HG03575 (cell line): ENCODE measurements at regions not wholly inside any gene's neighbourhood (a gene's known extent, or its start where the extent isn't known, plus 50 kb on each side); places are given as distances from the start of the nearest gene placed in this dataset.
A peak's percentile ranks its signal among the peaks of the same experiment; 100 is the strongest.
"Not testable (repeated sequence)": the region's sequence is repeated elsewhere in the genome, so short reads cannot be mapped to it uniquely, and the experiment has no call there.

Experiments
- ATAC-seq: cut with Tn5 transposase; IDR thresholded peaks from one replicate; pipeline ENCODE4 v1.9.1; 2021; ENCODE audit not compliant: unreplicated experiment, insufficient number of reproducible peaks, low FRiP score; ENCODE audit errors: extremely low read depth

DNA sequence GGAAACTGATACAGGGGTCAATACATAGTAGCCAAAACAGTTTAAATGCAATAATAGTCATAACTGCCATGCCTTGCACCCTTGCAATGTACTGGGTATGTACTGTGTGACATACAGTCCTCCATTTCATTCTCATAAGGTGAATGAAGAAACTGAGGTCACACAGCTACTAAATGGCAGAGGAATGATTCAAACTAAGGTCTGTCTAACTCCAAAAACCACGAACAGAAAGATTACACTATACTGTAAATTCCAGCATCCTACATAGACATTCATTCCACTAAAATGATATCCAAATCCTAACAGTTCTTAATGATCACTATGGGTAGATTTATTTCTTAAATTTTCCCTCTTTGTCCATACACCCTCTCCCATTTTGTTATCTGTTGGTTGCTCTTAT is 238.1 kb upstream of the SERP2 start:
- ATAC-seq: no peak

DNA sequence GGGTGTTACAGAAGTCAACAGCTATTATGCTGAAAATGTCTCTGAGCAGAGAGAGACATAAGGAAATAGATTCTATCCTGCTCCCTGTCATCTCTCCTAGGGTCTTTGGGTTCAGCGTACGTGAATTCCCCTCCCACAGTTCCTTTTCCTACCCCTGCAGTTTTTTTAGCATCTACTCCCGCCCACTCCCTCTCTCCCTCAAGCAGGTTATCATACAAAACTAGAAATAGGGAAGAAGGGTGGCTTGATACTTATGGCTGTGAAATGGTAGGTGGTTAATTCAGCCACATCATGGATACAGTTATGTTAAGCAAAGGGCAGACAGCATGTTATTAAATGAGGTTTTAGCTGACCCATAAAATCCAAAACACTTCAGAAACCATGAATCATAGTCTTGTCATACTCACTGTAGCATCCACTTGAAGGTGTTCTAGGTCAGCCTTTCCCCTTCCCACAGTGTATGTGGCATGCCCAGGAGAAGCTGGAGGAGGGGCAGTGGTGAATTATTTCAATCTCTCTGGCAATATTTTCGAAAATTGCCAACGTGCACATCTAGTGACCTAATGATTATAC is 236.8 kb upstream of the SERP2 start:
- ATAC-seq: no peak

DNA sequence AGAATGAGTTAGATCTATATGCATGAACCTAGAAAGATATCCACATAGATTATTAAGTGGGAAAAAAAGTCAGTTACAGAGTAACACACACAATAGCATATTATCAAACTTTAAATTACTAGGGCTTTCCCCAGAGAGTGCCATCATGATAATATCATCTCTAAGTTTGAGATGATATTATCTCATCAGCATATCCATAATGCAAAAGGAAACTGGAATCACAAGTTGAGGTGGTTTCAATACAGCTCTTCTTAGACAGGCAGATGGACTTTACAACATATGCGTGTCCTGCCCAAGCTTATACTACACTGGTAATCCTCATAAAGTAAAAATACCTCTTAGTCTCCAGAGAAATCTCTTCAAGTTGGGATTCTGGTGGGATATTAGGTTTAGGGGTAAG is 236.2 kb upstream of the SERP2 start:
- ATAC-seq: no peak

DNA sequence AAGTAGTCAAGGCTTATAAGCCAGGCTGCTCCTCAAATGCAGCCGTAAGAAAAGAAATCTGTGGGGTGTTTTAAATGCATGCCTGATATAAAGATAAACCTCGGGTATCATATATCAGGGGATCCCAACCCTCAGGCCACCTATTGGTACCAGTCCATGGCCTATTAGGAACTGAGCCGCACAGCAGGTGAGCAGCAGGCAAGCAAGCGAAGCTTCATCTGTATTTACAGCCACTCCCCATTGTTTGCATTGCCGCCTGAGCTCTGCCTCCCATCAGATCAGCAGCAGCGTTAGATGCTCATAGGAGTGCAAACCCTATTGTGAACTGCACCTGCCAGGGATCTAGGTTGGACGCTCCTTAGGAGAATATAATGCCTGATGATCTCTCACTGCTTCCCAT is 233.5 kb upstream of the SERP2 start:
- ATAC-seq: no peak

DNA sequence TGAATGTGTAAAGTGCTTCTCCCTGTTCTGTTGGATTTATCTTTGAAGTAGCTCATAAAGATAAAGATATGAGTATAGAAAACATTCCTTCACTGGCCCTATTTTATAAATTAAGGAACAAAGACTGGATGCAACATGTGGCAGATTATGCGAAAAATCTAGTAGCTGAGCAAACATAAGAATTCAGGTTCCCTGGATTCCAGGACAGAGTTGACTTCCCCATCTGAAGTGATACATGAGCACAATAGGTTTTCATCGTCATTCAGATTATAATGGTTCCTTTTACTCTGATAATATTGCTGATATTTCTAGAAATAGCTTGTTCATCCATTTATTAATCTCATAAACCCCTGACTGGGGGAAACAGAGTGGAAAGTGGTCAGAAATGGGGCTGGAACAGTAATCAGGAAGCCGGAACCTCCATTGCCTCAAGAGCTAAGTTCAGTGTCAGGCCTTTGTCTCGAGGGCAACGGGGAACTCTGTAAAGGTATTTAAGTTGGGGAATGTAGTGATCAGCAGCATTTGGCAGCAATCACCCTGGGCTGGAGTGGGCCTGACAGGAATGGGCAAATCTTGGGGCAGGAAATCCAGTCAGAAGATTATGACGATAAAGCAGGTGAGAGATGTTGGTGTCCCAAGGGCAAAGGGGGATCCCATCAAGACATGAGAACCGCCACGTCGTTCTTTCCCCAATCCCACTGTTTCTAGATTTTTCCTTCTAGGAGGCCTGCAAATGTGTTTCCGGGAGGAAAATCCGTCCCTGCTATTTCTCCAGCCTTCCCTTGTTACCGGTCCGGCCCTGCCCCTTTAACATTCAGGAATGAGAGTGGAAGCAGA is 232.5 kb upstream of the SERP2 start:
- no peak for ATAC-seq

DNA sequence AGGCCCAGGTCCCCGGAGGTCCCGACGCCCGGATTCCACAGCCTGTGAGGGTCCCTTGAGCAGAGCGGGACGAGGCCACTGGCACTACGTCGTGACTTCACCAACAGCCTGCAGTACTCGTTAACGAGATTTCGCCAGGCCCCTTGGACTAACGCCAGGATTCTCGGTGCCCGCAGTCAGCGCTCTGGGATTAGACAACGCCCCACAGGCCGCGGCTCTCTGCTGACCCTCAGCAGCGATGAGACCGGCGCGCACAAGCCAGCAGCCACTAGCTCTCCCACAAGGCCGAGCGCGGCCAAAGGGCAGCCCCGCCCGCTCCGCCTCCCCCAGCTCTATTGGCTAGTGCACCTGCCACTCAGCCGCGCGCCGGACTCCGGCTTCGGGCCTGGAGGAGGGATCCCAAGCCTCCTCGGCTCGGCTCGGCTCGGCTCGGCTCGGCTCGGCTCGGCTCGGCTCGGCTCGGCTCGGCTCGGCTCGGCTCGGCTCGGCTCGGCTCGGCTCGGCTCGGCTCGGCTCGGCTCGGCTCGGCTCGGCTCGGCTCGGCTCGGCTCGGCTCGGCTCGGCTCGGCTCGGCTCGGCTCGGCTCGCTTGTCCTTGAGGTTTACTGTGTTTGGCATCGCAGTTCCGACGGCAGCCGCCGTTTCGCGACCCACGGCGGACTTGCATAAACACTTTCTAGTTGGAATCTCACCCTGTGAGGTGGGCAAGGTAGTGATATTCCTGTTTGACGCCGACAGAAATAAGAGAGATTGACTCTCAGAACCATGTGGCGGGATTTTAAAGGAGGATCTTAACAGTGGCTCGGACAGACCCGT is 231.7 kb upstream of the SERP2 start:
- ATAC-seq: peak; percentile 84

DNA sequence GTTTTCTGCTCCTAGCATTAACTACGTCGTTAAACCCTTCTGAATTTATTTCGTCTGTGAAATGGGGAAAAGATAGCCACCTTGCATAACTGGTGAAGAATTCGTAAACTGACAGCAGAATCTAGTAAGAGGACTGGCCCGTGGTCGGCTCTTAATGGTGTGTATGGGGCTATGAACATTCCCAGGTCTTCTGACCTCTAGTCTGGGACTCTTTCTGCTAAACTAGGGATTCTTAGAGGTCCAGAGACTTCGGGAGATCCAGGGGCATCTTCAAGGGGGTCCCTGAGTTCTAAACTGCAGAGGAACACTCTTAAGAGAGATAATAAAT is 231.1 kb upstream of the SERP2 start:
- ATAC-seq: no peak

DNA sequence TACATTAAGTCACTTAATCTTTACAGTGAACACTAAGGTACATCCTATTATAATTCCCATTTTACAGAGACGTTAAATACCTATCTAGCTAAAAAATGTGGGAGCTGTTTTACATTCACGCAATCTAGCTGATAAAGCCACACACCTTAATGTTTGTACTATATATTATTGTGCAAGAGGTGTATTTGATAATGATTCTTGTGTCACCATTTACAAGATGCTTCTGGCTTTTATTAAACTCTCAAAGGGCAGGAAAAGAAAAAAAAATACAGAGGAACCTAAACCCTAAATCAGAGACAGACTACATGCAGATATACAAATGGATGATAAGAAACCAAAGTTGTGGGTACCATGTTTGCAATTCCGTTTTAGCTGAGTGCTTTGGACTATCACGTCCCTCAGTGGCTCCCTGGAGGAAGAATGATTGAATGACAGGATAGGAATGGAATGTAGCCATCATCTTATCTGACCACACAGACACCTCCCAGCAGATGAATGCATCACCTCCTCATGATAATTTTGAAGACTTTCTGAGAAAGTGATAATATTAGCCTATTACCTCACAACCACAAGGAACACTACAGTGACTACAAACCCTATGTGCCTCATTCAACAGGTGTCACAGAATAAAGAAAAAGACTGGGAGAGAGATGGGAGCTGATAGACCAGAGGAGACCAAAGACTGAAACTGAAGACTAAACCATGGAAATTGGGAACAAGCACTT is 230.5 kb upstream of the SERP2 start:
- ATAC-seq: no peak

DNA sequence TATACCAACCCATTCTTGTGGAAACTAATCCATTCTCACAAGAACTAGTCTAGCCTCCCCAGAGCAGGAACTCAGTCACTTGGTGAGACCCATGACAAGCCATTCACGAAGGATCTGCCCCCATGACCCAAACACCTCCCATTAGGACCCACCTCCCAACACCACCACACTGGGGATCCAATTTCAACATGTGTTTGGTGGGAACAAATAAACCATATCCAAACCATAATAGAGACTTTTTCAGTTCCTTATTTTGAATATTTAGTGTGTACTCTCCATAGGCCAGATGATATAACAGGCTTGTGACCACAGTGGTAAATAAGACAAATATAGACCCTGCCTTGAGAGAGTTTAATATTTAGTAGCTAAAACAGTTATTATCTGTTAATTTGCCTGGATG is 227.5 kb upstream of the SERP2 start:
- no peak for ATAC-seq

DNA sequence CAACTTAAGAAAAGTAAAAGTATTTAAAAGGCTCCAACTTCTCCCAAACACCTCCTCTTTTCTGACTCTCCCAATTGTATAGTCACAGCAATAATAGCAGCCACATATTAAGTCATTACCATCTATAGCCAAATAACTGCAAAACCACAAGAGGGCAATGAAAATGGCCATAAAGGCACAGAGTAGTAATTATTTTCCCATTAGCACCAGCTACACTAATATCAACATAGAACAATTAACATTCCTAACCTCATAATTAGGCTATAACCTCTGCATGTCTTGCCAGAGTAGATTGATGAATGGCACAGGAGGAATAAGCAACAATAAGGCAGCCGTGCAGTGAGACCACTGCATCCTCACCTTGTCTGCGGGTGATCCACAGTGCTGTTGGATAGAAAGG is 226.4 kb upstream of the SERP2 start:
- no peak for ATAC-seq

DNA sequence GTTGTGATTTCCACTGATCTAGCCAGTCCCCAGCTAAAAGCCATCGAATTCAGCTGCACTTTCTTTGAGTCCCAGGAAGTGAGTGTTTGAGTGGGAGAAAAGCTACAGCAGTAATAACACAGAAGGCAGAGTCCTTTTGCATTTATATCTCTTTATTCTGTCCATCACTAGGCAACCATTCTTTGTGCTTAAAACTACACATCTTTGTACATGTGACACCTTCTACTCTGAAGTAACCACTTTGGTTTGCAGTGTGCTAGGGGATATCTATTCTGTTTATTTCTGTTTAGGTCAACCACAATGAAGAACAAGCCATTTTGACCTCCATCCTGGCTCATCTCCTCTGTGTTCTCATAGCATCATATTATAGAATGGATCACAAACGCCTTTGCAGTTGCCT is 226.0 kb upstream of the SERP2 start:
- no peak for ATAC-seq

DNA sequence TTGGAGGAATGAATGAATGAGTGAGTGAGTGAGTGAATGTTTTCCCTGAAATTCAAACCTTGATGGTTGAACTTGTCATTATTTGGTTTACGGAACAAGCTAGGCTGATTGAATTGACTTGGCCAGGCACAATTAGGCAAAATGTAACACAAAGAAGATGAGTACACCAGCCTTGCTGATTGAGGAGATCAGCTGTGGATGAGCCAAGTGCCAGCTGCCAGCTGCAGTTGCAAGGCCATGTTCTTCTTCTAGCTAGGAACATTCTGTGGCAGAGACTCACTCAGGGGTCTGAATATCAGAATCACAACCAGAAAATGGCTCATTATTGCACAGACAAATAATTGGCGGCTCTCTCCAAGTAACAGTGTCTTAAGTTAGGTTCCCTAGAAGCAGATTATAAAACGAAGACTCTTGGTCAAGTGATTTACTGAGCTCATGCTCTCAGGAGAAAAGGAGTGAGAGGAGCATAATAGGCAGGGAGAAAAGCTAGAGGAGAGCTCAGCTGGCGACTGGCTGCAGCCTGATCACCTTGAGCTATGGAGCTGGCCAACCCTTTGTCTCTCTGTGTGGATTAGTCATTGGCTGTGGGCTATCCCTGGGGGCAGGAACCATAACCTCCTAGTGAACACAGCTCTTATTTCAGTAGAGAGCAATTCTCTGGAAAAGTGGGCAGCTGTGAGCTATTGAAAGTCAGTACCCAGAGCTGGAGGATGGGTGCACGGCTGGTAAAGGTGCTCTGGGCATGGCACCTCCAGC is 225.3 kb upstream of the SERP2 start:
- ATAC-seq: no peak

DNA sequence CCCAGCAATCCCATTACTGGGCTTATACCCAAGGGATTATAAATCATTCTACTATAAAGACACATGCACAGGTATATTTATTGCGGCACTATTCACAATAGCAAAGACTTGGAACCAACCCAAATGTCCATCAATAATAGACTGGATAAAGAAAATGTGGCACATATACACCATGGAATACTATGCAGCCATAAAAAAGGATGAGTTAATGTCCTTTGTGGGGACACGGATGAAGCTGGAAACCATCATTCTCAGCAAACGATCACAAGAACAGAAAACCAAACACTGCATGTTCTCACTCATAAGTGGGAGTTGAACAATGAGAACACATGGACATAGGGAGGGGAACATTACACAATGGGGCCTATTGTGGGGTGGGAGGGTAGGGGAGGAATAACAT is 224.4 kb upstream of the SERP2 start:
- not testable (repeated sequence) for ATAC-seq

DNA sequence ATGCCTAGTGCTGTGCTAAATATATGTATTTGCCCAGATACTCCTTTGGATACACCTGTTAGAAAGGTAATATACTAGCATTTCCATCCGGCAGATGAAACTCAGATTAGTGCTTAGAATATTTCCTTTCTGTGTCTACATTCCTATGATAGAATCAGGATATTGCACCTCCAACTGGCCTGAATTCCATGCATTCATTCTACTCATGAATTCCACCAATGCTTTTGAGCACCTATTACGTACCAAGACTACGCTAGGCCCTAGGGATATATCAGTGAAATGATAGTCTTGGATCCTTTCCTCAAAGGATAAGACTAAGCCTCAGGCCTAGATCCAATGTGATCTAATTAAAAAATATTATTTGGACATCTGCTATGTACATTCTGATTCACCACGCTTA is 223.8 kb upstream of the SERP2 start:
- ATAC-seq: no peak

DNA sequence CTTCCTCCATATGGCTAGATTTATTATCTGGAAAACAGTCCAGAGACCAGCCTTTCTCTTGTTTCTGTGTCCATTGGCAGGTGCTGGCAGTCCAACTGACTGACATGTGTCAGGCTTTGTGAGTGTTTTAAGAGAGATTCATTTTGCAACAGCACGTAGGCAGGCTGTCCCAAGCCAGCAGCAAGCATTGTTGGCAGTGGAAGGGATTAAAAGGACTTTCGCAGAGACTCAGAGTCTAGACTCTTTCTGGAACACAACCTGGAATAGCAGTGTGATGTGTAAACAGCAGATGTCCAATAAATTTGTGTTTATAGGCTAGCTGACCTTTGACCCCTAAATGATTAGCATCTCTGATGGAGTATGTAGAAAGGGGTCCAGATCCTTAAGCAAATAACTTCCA is 222.2 kb upstream of the SERP2 start:
- ATAC-seq: no peak

DNA sequence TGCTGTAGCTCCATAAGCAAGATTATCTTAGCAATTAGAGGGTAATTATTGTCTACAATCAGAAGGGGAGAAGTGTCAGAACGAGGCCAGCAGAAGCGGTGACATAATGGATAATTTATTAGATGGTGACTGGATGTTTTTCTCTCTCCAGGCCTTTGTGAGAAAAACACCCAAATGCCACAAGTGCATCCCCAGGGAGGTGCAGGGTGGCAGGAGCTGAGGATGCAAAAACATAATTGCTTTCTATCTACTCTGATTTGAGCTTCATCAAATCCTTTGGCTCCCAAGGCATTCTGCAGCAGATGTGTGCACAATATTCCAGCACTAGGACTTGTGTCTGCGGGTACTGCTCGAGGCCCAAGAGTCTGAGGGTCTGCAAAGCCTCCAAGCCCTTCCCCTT is 220.1 kb upstream of the SERP2 start:
- no peak for ATAC-seq

DNA sequence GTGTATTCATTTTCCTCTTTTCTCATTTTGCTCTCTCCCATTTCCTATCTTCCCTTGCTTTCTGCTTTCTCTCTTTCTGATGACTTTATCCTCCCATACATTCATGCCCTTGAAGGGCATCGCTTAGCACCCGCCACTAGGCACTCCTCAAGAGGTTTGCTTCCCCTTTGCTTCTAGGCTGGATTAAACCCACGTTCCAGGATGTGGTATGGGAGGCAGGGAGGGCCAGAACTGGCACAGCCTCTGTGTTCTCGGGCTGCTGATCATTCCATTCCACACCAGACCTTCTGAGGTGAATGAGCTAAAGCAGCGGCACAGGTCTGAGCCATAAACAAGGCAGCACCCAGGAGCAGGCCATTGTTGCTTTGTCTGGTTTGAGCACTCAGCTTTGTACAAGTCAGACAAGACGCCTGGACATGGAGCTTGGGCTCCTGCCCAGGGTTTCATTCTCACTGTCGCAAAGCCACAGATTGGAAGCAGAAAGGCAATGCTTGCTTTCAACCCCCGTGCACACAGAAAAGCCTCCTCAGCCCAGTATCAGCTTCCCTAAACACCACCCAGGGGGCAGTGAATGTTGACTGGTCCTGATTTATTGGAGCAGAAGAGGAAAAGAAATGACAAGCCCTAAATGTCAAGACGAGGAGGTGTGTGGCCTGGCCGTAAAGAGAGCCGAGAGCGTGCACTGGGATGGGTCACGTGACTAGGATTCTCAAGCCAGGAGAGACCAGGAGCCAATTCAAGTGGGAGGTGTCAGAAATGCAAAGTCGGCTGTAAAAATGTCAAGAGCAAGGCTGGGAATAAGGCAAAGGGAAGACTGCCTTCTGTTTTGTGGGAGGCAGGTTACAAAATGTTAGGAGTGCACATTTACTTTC is 218.0 kb upstream of the SERP2 start:
- ATAC-seq: no peak

DNA sequence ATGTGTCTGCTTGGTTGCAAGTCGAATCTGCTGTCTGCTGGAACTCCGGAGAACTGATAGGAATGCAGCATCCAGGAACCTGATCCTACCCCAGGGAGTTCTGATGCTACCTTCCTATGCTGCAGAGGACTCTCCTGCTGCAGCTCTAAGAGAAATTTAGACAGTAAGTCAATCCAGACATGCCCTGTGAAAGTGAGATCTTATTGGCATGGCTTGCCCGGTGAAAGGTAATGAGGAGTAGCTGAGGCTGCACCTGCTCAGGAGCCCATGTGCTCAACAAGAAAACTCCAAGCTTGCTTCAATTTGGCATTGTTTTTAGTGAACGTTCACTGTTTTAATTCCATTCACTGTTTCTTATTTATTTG is 217.3 kb upstream of the SERP2 start:
- ATAC-seq: no peak
